ENCODE measurements at regions not wholly inside any gene's neighbourhood (a gene's known extent, or its start where the extent isn't known, plus 50 kb on each side); places are given as distances from the start of the nearest gene placed in this dataset.

DNA sequence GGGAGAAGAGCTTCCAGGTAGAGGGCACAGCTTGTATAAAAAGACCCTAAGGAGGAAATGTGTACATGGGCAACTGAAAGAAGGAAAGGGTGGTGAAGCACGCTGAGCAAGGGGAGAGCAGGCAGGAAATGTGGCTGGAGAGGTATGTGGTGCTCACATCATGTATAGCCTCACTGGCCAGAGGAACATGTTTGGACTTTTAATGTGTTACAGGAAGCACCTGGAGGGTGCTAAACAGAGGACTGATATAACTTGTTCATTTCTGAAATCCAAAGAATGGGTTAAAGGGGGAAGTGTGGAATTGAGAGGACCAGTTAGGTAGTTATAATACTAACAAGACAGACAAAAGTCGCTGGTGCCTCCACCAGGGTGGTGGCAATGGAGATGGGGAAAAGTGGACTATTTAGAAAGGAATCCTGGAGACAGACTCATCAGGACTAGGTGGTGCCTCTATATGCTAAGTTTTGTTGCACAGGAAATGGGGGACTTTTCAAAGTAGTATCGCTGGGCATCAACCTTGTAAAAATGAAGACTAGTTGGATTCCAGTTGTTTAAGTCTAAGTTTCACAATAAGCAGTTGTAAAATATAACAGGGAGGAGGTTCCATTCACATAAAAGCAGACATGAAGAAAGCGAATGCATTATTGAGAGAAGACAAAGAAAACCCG, 63.1 kb upstream of the CD180 start:
- TF ChIP-seq, protein P1, sequence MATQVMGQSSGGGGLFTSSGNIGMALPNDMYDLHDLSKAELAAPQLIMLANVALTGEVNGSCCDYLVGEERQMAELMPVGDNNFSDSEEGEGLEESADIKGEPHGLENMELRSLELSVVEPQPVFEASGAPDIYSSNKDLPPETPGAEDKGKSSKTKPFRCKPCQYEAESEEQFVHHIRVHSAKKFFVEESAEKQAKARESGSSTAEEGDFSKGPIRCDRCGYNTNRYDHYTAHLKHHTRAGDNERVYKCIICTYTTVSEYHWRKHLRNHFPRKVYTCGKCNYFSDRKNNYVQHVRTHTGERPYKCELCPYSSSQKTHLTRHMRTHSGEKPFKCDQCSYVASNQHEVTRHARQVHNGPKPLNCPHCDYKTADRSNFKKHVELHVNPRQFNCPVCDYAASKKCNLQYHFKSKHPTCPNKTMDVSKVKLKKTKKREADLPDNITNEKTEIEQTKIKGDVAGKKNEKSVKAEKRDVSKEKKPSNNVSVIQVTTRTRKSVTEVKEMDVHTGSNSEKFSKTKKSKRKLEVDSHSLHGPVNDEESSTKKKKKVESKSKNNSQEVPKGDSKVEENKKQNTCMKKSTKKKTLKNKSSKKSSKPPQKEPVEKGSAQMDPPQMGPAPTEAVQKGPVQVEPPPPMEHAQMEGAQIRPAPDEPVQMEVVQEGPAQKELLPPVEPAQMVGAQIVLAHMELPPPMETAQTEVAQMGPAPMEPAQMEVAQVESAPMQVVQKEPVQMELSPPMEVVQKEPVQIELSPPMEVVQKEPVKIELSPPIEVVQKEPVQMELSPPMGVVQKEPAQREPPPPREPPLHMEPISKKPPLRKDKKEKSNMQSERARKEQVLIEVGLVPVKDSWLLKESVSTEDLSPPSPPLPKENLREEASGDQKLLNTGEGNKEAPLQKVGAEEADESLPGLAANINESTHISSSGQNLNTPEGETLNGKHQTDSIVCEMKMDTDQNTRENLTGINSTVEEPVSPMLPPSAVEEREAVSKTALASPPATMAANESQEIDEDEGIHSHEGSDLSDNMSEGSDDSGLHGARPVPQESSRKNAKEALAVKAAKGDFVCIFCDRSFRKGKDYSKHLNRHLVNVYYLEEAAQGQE (IDR thresholded peaks at IDR 0.05; ENCODE audit: insufficient read depth in 1 of 2, low read depth in 2 of 2, low read length in 2 of 2) = no peak
- no peak for TF ChIP-seq POLR2AphosphoS5 (IDR thresholded peaks at IDR 0.05; ENCODE audit: low read depth, low read length)

Data from PFSK-1 (cell line).